A673 (cell line): ENCODE measurements at regions not wholly inside any gene's neighbourhood (a gene's known extent, or its start where the extent isn't known, plus 50 kb on each side); places are given as distances from the start of the nearest gene placed in this dataset.

Experiments used
- BruUV-seq: library from RNA; stranded (reverse); fragments of 400-500 nt; replicated peaks from 2 replicates; lab custom pipeline; 2021; lab: Mats Ljungman, UMichigan
- CTCF ChIA-PET: fragments of 300-600 bp; sonication (Branson Sonifier 250); formaldehyde crosslinking; loops from one replicate; lab custom pipeline; 2022; ENCODE audit warnings: antibody characterized with exemption; lab: Charles Lee
- POLR2A ChIA-PET: fragments of 300-600 bp; sonication (Branson Sonifier 250); formaldehyde crosslinking; loops from one replicate; lab custom pipeline; 2022; ENCODE audit warnings: antibody characterized with exemption; ENCODE audit not compliant: low non-redundant PET; lab: Charles Lee
- DNase-seq: peaks from one replicate; pipeline ENCODE4 v3.0.0-alpha.2; 2015; ENCODE audit warnings: low spot score
- H3K27ac ChIP-seq: fragments of 200-600 bp; sonication (generic); 2 replicates; pipeline ENCODE4 v1.5.1; 2016; ENCODE audit warnings: mixed run types, low read depth, mild to moderate bottlenecking, mixed read lengths, antibody characterized with exemption, low read length; ENCODE audit not compliant: poor library complexity, severe bottlenecking
- H3K27me3 ChIP-seq: fragments of 200-600 bp; sonication (generic); replicated peaks from 2 replicates; pipeline ENCODE4 v1.6.1; 2017; ENCODE audit warnings: mixed run types, low read depth, mild to moderate bottlenecking, mixed read lengths, antibody characterized with exemption, low read length; ENCODE audit not compliant: insufficient read depth, poor library complexity
- H3K36me3 ChIP-seq: fragments of 200-600 bp; sonication (generic); 2 replicates; pipeline ENCODE4 v1.6.1; 2016; ENCODE audit warnings: mixed run types, mild to moderate bottlenecking, mixed read lengths, antibody characterized with exemption, low read length; ENCODE audit not compliant: insufficient read depth, poor library complexity, severe bottlenecking
- H3K4me1 ChIP-seq: fragments of 200-600 bp; sonication (generic); 2 replicates; pipeline ENCODE4 v1.6.1; 2017; ENCODE audit warnings: mixed run types, mild to moderate bottlenecking, mixed read lengths, antibody characterized with exemption, low read length; ENCODE audit not compliant: insufficient read depth, poor library complexity, severe bottlenecking
- H3K4me3 ChIP-seq: fragments of 200-600 bp; sonication (generic); 2 replicates; pipeline ENCODE4 v1.5.1; 2016; ENCODE audit warnings: low read depth, mixed run types, mild to moderate bottlenecking, mixed read lengths, low read length; ENCODE audit not compliant: poor library complexity, severe bottlenecking
- H3K9me3 ChIP-seq: fragments of 200-600 bp; sonication (generic); 2 replicates; pipeline ENCODE4 v1.6.1; 2016; ENCODE audit warnings: mixed run types, low read depth, mild to moderate bottlenecking, mixed read lengths, antibody characterized with exemption, low read length; ENCODE audit not compliant: poor library complexity, severe bottlenecking
- EZH2 ChIP-seq: fragments of 200-600 bp; sonication (generic); IDR thresholded peaks from 2 replicates; pipeline ENCODE4 v1.6.1; 2017; ENCODE audit warnings: borderline replicate concordance, low read depth, mild to moderate bottlenecking, mixed read lengths, antibody characterized with exemption, low read length; ENCODE audit not compliant: poor library complexity, severe bottlenecking
- intact Hi-C: fragments of 100-400 bp; cut with micrococcal nuclease; formaldehyde crosslinking; loops from one replicate; pipeline ENCODE4 v1.10.0; 2022; ENCODE audit not compliant: unreplicated experiment
- TF ChIP-seq, protein P1 (sequence below): fragments of 300-800, 200-600 bp; sonication (generic); conservative IDR thresholded peaks from 2 replicates; pipeline ENCODE4 v1.5.1; 2017; ENCODE audit warnings: low read depth, mild to moderate bottlenecking, antibody characterized with exemption, low read length, moderate library complexity, mixed read lengths

DNA sequence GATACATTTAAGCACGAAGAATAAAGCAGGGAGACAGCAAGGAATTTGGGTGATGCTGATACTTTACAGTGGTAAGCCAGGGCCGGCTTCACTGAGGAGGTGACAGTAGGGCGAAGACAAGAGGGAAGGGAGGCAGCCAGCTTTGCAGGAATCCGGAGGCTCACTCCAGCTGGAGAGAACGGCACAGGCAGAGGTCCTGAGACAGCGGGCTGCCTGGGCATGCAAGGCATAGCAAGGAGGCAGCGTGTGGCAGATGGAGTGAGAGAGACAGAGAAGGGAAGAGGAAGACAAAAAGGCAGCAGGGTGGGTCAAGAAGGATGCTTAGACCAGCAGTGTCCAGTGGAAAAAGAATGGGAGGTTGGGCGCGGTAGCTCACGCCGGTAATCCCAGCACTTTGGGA, 83.2 kb upstream of the WASF3 start:
- no TSS peak for BruUV-seq
- intact Hi-C loops = no loop called here
- no peaks in the 10 kb centered on the region for H3K9me3 ChIP-seq
- no peak for DNase-seq
- no peak for TF ChIP-seq EZH2
- TF ChIP-seq, protein P1, sequence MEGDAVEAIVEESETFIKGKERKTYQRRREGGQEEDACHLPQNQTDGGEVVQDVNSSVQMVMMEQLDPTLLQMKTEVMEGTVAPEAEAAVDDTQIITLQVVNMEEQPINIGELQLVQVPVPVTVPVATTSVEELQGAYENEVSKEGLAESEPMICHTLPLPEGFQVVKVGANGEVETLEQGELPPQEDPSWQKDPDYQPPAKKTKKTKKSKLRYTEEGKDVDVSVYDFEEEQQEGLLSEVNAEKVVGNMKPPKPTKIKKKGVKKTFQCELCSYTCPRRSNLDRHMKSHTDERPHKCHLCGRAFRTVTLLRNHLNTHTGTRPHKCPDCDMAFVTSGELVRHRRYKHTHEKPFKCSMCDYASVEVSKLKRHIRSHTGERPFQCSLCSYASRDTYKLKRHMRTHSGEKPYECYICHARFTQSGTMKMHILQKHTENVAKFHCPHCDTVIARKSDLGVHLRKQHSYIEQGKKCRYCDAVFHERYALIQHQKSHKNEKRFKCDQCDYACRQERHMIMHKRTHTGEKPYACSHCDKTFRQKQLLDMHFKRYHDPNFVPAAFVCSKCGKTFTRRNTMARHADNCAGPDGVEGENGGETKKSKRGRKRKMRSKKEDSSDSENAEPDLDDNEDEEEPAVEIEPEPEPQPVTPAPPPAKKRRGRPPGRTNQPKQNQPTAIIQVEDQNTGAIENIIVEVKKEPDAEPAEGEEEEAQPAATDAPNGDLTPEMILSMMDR = no peak
- ChIA-PET POLR2A (no interaction called here), CTCF (no interaction called here)
- H3K4me1 ChIP-seq = no peaks in the 10 kb centered on the region
- no peaks in the 10 kb centered on the region for H3K36me3 ChIP-seq
- H3K27ac ChIP-seq = no peak overlapping the region
- no peak overlapping the region for H3K4me3 ChIP-seq
- no peaks in the 10 kb centered on the region for H3K27me3 ChIP-seq

- POLR2A ChIA-PET = no interaction called here
- CTCF ChIA-PET = no interaction called here
- Histone ChIP-seq H3K4me1 (no peaks in the 10 kb centered on the region), H3K9me3 (no peaks in the 10 kb centered on the region), H3K27me3 (no peaks in the 10 kb centered on the region), H3K36me3 (no peaks in the 10 kb centered on the region), H3K4me3 (no peak overlapping the region), H3K27ac (no peak overlapping the region)
- no peak for TF ChIP-seq EZH2
- TF ChIP-seq, protein P1 = no peak
- no peak for DNase-seq
- intact Hi-C loops = no loop called here
- no TSS peak for BruUV-seq
These were observed 82.0 kb upstream of the WASF3 start for GRCh38 chr13:26475176-26476110.

DNA sequence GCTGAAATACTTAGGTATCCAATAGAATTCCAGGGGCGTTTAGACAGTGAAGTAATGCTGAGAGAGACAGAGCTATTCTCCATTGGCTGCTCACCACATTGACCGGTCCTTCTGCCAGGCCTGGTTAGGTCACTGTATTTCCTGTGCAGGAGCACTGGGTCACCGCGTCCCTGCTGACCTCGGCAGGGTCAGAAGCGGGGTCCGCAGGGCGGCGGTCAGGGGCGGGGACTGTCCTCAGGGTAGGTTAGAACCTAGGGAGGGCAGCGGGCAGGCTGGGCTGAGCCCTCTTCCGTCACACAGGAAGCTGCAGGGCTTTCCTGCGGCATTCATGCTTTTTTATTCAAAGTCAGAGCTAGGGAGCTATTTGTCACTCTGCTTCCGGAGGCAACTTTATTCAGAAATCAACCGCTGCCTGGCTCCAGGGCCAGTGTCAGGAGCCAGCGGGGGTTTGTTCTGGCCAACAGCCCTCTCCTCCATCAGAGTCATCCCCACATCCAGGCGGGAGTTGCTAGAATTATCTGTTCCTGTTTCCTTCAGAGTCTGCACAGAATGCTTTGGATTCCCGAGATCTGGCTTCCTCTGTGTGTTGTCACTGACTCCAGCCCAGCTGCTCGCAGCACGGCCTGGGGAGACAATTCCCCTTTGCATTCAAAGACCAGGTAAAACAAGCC, 81.2 kb upstream of the WASF3 start:
- BruUV-seq = no TSS peak
- H3K27me3 ChIP-seq = no peaks in the 10 kb centered on the region

More for the DNA sequence above, 81.2 kb upstream of the WASF3 start:
- Histone ChIP-seq H3K36me3 (no peaks in the 10 kb centered on the region), H3K27ac (no peak overlapping the region), H3K4me1 (no peaks in the 10 kb centered on the region), H3K9me3 (no peaks in the 10 kb centered on the region), H3K4me3 (no peak overlapping the region)
- ChIA-PET CTCF (interaction anchor here (0.7 kb wide), 1 partner anchor 130 kb away, joined by 3 read pairs; no protein-coding TSS in a partner anchor), POLR2A (no interaction called here)
- DNase-seq = no peak
- intact Hi-C loops = no loop called here
- no peak for TF ChIP-seq EZH2
- TF ChIP-seq, protein P1 = no peak
